ENCODE measurements at regions not wholly inside any gene's neighbourhood (a gene's known extent, or its start where the extent isn't known, plus 50 kb on each side); places are given as distances from the start of the nearest gene placed in this dataset.

DNA sequence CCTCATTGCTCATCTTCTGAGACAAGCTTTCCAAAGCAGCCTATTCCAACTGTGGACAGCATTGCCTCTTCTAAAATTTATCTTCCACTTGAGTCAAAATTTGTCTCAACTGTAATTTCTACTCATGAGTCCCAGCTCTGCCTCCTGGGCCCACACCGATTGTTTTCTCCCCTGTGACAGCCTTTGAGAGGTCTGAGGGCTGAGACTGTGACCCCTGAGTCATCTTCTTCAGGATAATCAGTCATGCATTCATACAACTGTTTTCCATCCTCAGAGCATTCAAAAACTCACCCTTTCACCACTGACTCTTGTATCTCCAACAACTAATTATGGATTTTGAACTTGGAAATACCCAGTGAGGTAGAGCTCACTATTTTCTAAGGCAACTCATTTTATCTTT is 228.1 kb downstream of the EDA2R start:
- DNase-seq, result no peak
- Mint-ChIP-seq H3K4me1 (no peaks in the 10 kb centered on the region), H3K27me3 (ENCODE audit: low read depth, poor library complexity) (no peaks in the 10 kb centered on the region), H3K36me3 (ENCODE audit: low read depth) (no peaks in the 10 kb centered on the region), H3K9me3 (peaks cover 65% of the 10 kb centered on the region), H3K4me3 (no peak overlapping the region), H3K27ac (no peak overlapping the region)
- no peak for TF ChIP-seq CTCF (IDR thresholded peaks at IDR 0.05)
